ENCODE measurements at regions not wholly inside any gene's neighbourhood (a gene's known extent, or its start where the extent isn't known, plus 50 kb on each side); places are given as distances from the start of the nearest gene placed in this dataset.

DNA sequence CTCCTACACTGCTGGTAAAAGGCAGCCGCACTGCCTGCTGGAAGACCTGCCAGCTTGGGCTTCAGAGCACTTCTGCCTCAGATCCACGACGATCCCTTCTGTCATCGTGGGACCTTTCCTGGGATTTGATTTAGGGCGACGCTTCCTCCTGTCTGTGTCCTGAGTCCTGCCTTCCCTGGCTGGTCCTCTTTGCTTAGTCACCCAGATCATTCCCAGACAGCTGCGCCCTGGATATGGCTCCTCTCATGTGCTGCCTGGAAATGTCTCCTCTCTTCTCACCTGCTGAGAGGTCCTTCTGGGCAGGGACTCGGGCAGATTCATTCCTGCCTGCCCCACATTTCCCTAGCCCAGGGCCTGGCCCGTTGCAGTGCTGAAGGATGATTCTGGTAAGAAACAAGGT lies 72.4 kb upstream of the POU3F1 start:
- TF ChIP-seq POLR2A (IDR thresholded peaks at IDR 0.05) (no peak), CTCF (IDR thresholded peaks at IDR 0.05) (no peak)
